Middle frontal gyrus (tissue), 1 donor: ENCODE measurements at regions not wholly inside any gene's neighbourhood (a gene's known extent, or its start where the extent isn't known, plus 50 kb on each side); places are given as distances from the start of the nearest gene placed in this dataset.

Experiments
- DNase-seq: peaks from one replicate; pipeline ENCODE4 v3.0.0-alpha.2; 2015; ENCODE audit warnings: low spot score; ENCODE audit errors: extremely low spot score

- no peak for DNase-seq
Measured at GRCh38 chr10:47247148-47248059, 52.6 kb upstream of the GDF10 start.

GRCh38 chr10:47248386-47249090 is 51.5 kb upstream of the GDF10 start:
- DNase-seq: no peak

GRCh38 chr10:47249881-47250280 is 50.1 kb upstream of the GDF10 start:
- DNase-seq: no peak
